GM19043 (cell line): ENCODE measurements at regions not wholly inside any gene's neighbourhood (a gene's known extent, or its start where the extent isn't known, plus 50 kb on each side); places are given as distances from the start of the nearest gene placed in this dataset.
"Not testable (repeated sequence)": the region's sequence is repeated elsewhere in the genome, so short reads cannot be mapped to it uniquely, and the experiment has no call there.

Experiments
- ATAC-seq: cut with Tn5 transposase; IDR thresholded peaks from one replicate; pipeline ENCODE4 v1.9.1; 2021; ENCODE audit warnings: low read depth; ENCODE audit not compliant: unreplicated experiment

DNA sequence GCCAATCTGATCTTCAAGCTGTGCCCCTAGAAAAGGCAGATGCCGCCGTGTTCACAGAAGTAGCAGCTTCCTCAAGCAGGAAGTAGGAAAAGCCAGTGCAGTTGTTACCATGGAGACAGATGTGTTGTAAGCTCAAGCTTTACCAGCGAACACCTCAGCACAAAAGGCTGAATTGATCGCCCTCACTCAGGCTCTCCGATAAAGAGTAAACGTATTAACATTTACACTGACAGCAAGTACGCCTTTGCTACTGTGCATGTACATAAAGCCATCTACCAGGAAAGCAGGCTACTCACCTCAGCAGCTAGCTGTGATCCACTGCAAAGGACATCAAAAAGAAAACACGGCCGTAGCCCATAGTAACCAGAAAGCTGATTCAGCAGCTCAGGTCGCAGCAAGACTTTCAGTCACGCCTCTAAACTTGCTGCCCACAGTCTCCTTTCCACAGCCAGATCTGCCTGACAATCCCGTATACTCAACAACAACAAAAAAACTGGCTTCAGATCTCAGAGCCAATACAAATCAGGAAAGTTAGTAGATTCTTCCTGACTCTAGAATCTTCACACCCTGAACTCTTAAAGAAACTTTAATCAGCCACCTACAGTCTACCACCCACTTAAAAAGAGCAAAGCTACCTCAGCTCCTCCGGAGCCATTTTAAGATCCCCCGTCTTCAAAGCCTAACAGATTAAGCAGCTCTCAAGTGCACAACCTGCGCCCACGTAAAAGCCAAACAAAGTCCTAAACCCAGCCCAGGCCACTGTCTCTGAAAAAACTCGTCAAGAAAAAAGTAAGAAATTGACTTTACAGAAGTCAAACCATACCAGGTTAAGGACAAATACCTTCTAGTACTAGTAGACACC, 160.0 kb downstream of the DEFB131A start:
- not testable (repeated sequence) for ATAC-seq

DNA sequence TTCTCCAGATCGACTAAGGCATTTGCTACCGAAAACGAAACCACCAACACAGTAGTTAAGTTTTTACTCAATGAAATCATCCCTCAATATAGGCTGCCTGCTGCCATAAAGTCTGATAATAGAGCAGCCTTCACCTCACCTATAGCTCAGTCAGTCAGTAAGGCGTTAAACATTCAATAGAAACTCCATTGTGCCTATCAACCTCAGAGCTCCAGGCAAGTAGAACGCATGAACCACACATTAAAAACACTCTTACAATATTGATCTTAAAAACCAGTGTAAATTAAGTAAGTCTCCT, 160.6 kb downstream of the DEFB131A start:
- ATAC-seq, result not testable (repeated sequence)

- no peak for ATAC-seq
These were observed 164.1 kb downstream of the DEFB131A start for GRCh38 chr4:9608300-9608699.

GRCh38 chr4:9610321-9610720, 166.1 kb downstream of the DEFB131A start:
- not testable (repeated sequence) for ATAC-seq

DNA sequence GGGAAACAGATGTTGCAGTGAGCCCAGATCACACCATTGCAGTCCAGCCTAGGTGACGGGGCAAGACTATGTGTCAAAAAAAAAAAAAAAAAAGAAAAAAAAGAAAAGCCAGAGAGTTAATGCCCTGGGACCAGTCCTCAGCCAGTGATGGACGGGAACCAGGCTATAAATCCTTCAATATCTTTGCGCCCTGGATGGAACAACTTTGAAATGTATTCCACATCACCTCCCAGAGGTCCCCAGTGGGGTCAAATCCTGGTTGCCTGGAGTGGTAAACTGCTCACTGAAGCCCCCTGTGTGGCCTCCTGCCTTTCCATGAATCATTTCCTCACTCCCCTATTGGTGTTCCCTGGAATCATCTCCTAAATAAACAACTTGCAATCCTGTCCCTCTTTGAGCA, 166.9 kb downstream of the DEFB131A start:
- no peak for ATAC-seq

DNA sequence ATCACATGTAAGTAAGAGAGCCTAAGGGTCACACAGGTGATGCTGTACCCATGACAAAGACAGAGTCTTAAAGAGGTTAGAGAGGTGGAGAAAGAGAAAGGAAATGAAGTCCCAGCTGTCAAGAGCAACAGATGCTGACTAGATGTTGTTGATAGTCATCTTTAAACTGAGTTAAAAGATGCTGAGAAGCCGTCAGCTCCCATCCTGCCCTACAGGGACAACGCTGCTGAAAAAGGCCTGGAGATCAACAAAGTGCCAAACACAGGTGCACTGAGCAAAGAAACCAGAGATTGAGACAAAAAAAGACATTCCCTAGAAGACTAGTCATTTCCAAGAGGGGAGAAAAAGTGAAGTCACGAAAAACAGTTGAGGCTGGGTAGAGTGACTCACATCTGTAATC, 145.0 kb upstream of the DRD5 start:
- ATAC-seq, result not testable (repeated sequence)

GRCh38 chr4:9659678-9660077, 121.8 kb upstream of the DRD5 start:
- ATAC-seq, result not testable (repeated sequence)

DNA sequence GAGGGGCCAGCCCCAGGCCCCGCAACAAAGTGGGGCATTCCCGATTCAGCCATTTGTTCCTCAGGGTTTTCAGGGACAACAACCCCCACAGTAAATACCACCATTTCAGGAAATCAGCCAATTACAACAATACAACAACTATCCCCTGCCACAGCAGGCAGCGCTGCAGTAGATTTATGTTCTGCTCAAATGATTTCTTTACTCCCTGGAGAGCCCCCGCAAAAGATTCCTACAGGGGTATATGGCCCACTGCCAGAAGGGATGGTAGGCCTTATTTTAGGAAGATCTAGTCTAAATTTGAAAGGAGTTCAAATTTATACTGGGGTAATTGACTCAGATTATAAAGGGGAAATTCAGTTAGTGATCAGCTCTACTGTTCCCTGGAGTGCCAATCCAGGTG, 120.5 kb upstream of the DRD5 start:
- not testable (repeated sequence) for ATAC-seq

GRCh38 chr4:9670725-9671124, 110.7 kb upstream of the DRD5 start:
- not testable (repeated sequence) for ATAC-seq

DNA sequence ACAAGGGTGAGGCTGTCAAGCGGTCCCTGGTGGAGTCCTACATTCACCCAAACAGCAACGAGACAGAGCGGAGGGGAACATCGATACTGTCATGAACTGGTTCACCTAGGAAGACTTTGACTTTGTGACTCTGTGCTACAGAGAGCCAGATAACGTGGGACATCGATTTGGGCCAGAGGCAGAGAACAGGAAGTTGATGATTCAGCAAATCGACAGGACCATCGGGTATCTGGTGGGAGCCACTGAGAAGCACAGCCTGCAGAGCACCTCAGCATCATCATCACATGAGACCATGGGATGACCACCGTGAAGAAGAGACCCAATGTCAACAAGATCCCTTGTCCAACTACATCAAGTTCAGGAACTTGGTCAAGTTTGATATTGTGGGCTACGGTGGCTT, 104.1 kb upstream of the DRD5 start:
- ATAC-seq, result not testable (repeated sequence)

DNA sequence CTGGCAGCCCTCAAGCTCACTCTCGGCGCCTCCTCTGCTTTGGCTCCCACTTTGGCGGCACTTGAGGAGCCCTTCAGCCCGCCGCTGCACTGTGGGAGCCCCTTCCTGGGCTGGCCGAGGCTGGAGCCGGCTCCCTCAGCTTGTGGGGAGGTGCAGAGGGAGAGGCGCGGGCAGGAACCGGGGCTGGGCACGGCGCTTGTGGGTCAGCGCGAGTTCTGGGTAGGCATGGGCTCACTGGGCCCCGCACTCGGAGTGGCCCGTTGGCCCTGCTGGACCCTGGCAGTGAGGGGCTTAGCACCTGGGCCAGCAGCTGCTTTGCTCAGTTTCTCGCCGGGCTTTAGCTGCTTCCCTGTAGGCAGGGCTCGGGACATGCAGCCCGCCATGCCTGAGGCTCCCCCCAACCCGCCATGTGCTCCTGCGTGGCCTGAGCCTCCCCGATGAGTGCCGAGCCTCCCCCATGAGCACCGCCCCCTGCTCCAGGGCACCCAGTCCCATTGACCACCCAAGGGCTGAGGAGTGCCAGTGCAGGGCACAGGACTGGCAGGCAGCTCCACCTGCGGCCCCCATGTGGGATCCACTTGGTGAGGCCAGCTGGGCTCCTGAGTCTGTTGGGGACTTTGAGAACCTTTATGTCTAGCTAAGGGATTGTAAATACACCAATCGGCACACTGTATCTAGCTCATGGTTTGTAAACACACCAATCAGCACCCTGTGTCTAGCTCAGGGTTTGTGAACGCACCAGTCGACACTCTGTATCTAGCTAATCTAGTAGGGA, 101.5 kb upstream of the DRD5 start:
- no peak for ATAC-seq

GRCh38 chr4:9683174-9683573, 98.3 kb upstream of the DRD5 start:
- ATAC-seq, result not testable (repeated sequence)

- not testable (repeated sequence) for ATAC-seq
These were observed 96.4 kb upstream of the DRD5 start for GRCh38 chr4:9685016-9685415.

DNA sequence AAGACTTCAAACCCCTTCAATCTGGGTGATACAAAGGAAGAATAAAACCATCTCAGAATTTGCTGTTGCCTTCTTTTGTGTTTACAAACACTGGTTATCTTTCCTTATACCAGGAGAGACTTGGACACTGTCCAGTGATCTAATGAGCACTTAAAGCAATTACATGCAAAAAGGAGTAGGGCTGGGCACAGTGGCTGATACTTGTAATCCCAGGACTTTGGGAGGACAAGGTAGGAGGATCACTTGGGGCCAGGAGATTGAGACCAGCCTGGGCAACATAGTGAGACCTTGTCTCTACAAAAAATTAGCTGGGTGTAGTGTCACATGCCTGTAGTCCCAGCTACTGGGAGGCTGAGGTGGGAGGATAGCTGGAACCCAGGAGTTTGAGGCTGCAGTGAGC, 95.7 kb upstream of the DRD5 start:
- no peak for ATAC-seq

DNA sequence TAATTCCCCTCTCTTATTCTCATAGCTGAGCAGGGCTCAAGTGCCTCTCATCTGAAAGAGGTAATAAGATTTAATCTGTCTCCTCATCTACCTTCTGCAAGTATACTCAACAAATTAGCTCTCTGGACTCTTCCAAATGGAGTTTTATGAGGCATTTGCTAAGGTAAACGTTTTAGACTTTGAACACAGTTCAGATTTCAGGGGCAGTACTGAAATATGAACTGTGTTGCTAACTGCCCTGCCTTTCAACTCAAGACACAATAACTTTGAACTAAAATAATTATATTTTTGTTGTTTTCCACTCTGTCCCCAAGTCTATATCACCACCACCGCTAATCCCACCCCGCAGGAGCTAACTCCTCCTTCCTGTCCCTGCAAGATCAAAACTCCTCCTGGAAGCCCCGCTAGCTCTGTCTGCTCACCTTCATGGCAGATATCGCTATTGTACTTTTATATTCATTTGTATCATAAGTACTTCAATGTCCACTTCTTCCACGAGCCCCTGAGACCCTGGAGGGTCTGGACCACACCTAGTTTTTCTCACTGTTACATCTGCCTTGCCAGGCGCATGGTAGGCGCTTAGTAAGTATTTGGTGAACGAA, 90.7 kb upstream of the DRD5 start:
- ATAC-seq, result not testable (repeated sequence)

- ATAC-seq, result peak; percentile 100
These were observed 90.0 kb upstream of the DRD5 start for GRCh38 chr4:9691238-9692065.

DNA sequence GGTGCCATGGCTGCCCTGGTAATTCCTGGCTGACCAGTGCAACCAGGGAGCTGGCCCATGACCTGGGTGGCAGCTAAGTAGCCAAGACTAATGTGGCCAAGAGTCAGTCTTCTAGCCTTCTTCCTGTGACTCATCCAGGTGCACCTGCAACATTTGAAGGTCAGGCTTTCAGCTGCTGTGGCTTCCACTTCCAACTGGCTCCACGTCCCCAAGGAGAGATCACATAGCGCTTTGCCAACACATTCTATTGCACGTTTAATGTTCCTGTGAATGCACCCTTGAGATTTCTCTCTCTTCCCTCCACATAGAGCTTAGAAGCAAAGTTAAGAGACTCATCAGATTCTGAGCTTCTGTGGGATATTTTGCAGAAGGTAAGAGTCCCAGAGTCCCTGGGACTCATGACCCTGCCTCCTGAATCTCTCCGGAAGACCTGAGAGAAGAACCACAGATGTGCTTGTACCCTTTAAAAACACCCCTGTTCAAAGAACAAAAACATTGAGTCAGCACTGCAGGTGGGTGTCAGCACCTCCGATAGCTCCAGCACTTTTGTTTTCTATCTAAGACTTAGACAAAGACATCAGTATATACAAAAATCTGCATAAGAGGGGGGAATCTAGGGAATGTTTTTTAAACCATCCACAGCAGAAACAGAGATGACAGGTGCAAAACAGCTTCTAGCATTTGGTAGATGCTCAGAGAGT, 88.5 kb upstream of the DRD5 start:
- not testable (repeated sequence) for ATAC-seq

DNA sequence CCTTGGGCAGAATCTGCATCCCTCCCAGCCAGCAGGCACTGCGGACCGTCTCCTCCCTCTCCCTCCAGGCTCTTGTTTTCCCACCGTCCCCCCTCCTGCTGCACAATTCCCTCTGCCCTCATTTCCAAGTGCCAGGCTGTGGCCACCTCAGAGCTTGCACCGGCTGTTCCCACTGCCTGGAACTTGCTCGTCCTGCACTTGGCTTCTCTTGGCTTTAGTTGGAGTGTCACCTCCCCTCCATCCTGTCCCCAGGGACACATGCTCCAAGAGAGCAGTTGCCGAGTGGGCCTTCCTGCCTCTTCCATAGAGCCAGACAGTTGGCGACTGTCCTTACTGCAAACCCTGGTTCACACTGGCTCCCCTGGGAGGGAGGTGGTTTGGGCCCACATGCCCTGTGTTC, 87.0 kb upstream of the DRD5 start:
- ATAC-seq, result not testable (repeated sequence)

GRCh38 chr4:9695994-9696393, 85.4 kb upstream of the DRD5 start:
- ATAC-seq, result not testable (repeated sequence)

DNA sequence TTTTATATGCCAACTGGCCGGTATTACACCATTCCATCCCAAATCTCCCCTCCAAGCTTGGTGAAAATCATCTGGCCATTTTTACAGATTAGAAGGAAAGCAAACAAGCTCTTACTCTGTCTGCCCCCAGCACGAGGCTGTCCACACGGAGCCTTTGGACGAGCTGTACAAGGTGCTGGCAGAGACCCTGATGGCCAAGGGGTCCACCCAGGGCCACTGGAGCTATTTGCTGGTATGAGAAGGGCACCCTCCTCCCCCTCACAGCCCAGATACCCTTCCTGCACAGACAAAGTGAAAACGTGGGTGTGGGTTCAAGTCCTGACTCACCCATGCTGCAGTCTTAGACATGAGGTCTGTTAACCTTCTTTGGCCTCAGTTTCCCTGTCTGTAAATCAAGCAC, 84.9 kb upstream of the DRD5 start:
- ATAC-seq, result not testable (repeated sequence)
